ENCODE measurements at regions not wholly inside any gene's neighbourhood (a gene's known extent, or its start where the extent isn't known, plus 50 kb on each side); places are given as distances from the start of the nearest gene placed in this dataset.

GRCh38 chr13:40442826-40443225 is 223.6 kb downstream of the FOXO1 start:
- Histone ChIP-seq H2AFZ (ENCODE audit: low read length) (no peak overlapping the region), H3K9me3 (ENCODE audit: control insufficient read depth, insufficient read depth, low read depth, low read length) (no peaks in the 10 kb centered on the region), H3K9ac (ENCODE audit: insufficient read depth, low read length) (no peak overlapping the region), H3K4me3 (replicated peaks in 1 of 4; ENCODE audit: control extremely low read depth in 1 of 4, insufficient read depth in 1 of 4, low read depth in 3 of 4, low read length in 4 of 4) (no peak overlapping the region), H4K20me1 (ENCODE audit: control insufficient read depth, extremely low read depth, insufficient read depth, low read length) (no peaks in the 10 kb centered on the region), H3K36me3 (ENCODE audit: control insufficient read depth, insufficient read depth, low read length) (no peaks in the 10 kb centered on the region), H3K27ac (ENCODE audit: insufficient read depth, low read length) (no peak overlapping the region), H3K4me1 (ENCODE audit: control insufficient read depth, extremely low read depth, insufficient read depth, low read length) (no peaks in the 10 kb centered on the region), H3K27me3 (ENCODE audit: control insufficient read depth, insufficient read depth, low read length) (no peaks in the 10 kb centered on the region), H3K4me2 (ENCODE audit: extremely low read depth, insufficient read depth, low read length) (no peak overlapping the region), H3K79me2 (ENCODE audit: control insufficient read depth, insufficient read depth, low read length) (no peaks in the 10 kb centered on the region)
- DNase-seq (ENCODE audit: low read depth in 2 of 2): peak in 1 of 2 donors; percentile 68
- TF ChIP-seq CTCF (conservative IDR thresholded peaks at IDR 0.05 in 1 of 2, IDR thresholded peaks at IDR 0.05 in 1 of 2; ENCODE audit: low read depth in 1 of 2, low read length in 2 of 2) (no peak), EZH2 (IDR thresholded peaks at IDR 0.05; ENCODE audit: low read length, missing control alignments) (no peak)

DNA sequence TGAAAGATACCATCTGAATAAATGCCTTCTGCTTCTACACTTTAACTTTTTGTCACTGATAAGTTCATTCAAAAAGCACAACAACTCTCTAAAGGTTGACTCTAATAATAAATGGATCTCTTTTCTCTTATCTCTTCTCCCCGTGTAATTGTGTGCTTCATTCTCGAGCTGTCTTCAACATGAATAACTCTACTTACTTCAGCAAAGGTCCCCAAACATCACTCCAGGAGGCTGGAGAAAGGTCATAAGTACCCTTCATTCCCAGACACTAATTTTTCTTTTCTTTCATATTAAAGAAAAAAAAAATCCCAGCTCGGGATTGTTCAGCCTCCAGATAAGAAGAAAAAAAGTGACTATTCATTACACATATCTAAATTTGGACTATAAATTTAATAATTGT is 222.2 kb downstream of the FOXO1 start:
- Histone ChIP-seq H2AFZ (ENCODE audit: low read length) (no peak overlapping the region), H3K4me3 (replicated peaks in 1 of 4; ENCODE audit: control extremely low read depth in 1 of 4, insufficient read depth in 1 of 4, low read depth in 3 of 4, low read length in 4 of 4) (no peak overlapping the region), H3K79me2 (ENCODE audit: control insufficient read depth, insufficient read depth, low read length) (no peaks in the 10 kb centered on the region), H3K36me3 (ENCODE audit: control insufficient read depth, insufficient read depth, low read length) (no peaks in the 10 kb centered on the region), H4K20me1 (ENCODE audit: control insufficient read depth, extremely low read depth, insufficient read depth, low read length) (no peaks in the 10 kb centered on the region), H3K9ac (ENCODE audit: insufficient read depth, low read length) (no peak overlapping the region), H3K27ac (ENCODE audit: insufficient read depth, low read length) (no peak overlapping the region), H3K9me3 (ENCODE audit: control insufficient read depth, insufficient read depth, low read depth, low read length) (no peaks in the 10 kb centered on the region), H3K4me2 (ENCODE audit: extremely low read depth, insufficient read depth, low read length) (no peak overlapping the region), H3K4me1 (ENCODE audit: control insufficient read depth, extremely low read depth, insufficient read depth, low read length) (no peaks in the 10 kb centered on the region), H3K27me3 (ENCODE audit: control insufficient read depth, insufficient read depth, low read length) (no peaks in the 10 kb centered on the region)
- peak in 1 of 2 donors; percentile 66 for DNase-seq (ENCODE audit: low read depth in 2 of 2)
- no peak for TF ChIP-seq EZH2 (IDR thresholded peaks at IDR 0.05; ENCODE audit: low read length, missing control alignments)
- TF ChIP-seq CTCF (conservative IDR thresholded peaks at IDR 0.05 in 1 of 2, IDR thresholded peaks at IDR 0.05 in 1 of 2; ENCODE audit: low read depth in 1 of 2, low read length in 2 of 2): no peak

DNA sequence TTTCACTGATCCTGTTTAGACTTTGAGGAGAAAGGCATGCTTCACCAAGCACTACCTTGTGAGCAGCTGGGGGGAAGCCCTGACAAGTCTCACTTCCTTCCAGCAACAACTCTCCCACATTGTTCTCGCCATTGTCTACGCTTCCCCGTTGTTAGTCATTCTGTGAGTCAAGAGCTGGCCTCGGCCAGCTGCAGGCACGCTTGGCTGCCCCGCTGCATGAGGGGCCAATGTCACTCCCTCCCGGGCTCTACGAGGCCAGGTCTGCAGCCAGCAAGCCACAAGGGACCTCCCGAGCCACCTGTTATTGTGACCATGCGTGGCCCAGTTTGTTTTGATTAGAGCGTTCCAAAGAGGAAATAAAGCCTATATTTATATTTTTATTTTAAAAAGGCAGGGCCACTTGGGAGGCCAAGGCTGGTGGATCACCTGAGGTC is 220.9 kb downstream of the FOXO1 start:
- H4K20me1 ChIP-seq (ENCODE audit: control insufficient read depth, extremely low read depth, insufficient read depth, low read length): no peaks in the 10 kb centered on the region
- no peak overlapping the region for H3K4me3 ChIP-seq (replicated peaks in 1 of 4; ENCODE audit: control extremely low read depth in 1 of 4, insufficient read depth in 1 of 4, low read depth in 3 of 4, low read length in 4 of 4)
- no peak overlapping the region for H3K27ac ChIP-seq (ENCODE audit: insufficient read depth, low read length)
- no peaks in the 10 kb centered on the region for H3K4me1 ChIP-seq (ENCODE audit: control insufficient read depth, extremely low read depth, insufficient read depth, low read length)
- H2AFZ ChIP-seq (ENCODE audit: low read length): no peak overlapping the region
- H3K9ac ChIP-seq (ENCODE audit: insufficient read depth, low read length): no peak overlapping the region
- H3K79me2 ChIP-seq (ENCODE audit: control insufficient read depth, insufficient read depth, low read length): no peaks in the 10 kb centered on the region
- peak in 1 of 2 donors; percentile 97 for DNase-seq (ENCODE audit: low read depth in 2 of 2)
- H3K36me3 ChIP-seq (ENCODE audit: control insufficient read depth, insufficient read depth, low read length): no peaks in the 10 kb centered on the region
- no peaks in the 10 kb centered on the region for H3K27me3 ChIP-seq (ENCODE audit: control insufficient read depth, insufficient read depth, low read length)
- no peaks in the 10 kb centered on the region for H3K9me3 ChIP-seq (ENCODE audit: control insufficient read depth, insufficient read depth, low read depth, low read length)
- TF ChIP-seq EZH2 (IDR thresholded peaks at IDR 0.05; ENCODE audit: low read length, missing control alignments): no peak
- TF ChIP-seq CTCF (conservative IDR thresholded peaks at IDR 0.05 in 1 of 2, IDR thresholded peaks at IDR 0.05 in 1 of 2; ENCODE audit: low read depth in 1 of 2, low read length in 2 of 2): no peak
- H3K4me2 ChIP-seq (ENCODE audit: extremely low read depth, insufficient read depth, low read length): no peak overlapping the region

Measured in fibroblast of lung (primary cell).